Liver (tissue), 7 donors: ENCODE measurements at regions not wholly inside any gene's neighbourhood (a gene's known extent, or its start where the extent isn't known, plus 50 kb on each side); places are given as distances from the start of the nearest gene placed in this dataset.

Experiments
- DNase-seq: peaks from one replicate; pipeline ENCODE4 v3.0.0-alpha.2; 2017; ENCODE audit warnings: low spot score
- H3K27ac ChIP-seq, 2 donors: one replicate each; pipeline ENCODE4 v1.7.0; 2013; ENCODE audit warnings: inconsistent platforms in 2 of 2, low read length in 2 of 2, control low read depth in 1 of 2, low read depth in 1 of 2, mild to moderate bottlenecking in 1 of 2
- H3K27me3 ChIP-seq, 4 donors: one replicate each; pipeline versions ENCODE4 v1.6.1 to v1.7.0; 2013; ENCODE audit warnings: low read length in 3 of 4, inconsistent platforms in 1 of 4, mild to moderate bottlenecking in 1 of 4, moderate library complexity in 1 of 4; ENCODE audit not compliant: control insufficient read depth in 4 of 4, insufficient read depth in 4 of 4
- H3K36me3 ChIP-seq, 4 donors: one replicate each; pipeline versions ENCODE4 v1.6.1 to v1.7.0; 2013; ENCODE audit warnings: low read length in 3 of 4, mild to moderate bottlenecking in 3 of 4, low read depth in 1 of 4, moderate library complexity in 1 of 4; ENCODE audit not compliant: control insufficient read depth in 4 of 4, insufficient read depth in 3 of 4
- H3K4me1 ChIP-seq, 4 donors: one replicate each; pipeline versions ENCODE4 v1.6.1 to v1.7.0; 2013; ENCODE audit warnings: low read length in 3 of 4, mild to moderate bottlenecking in 3 of 4, moderate library complexity in 1 of 4; ENCODE audit not compliant: control insufficient read depth in 4 of 4, insufficient read depth in 4 of 4
- H3K4me3 ChIP-seq, 3 donors: one replicate each; pipeline versions ENCODE4 v1.6.1 to v1.7.0; 2013; ENCODE audit warnings: low read length in 3 of 3, control low read depth in 1 of 3, low read depth in 1 of 3, mild to moderate bottlenecking in 1 of 3
- H3K9ac ChIP-seq, 2 donors: one replicate each; pipeline ENCODE4 v1.7.0; 2013; ENCODE audit warnings: low read length in 2 of 2, mild to moderate bottlenecking in 2 of 2, moderate library complexity in 2 of 2, control low read depth in 1 of 2, low read depth in 1 of 2
- H3K9me3 ChIP-seq, 4 donors: one replicate each; pipeline versions ENCODE4 v1.6.1 to v1.7.0; 2013; ENCODE audit warnings: low read length in 3 of 4; ENCODE audit not compliant: control insufficient read depth in 4 of 4
- ATF3 ChIP-seq: IDR thresholded peaks from 2 replicates; pipeline ENCODE4 v1.6.1; 2016; ENCODE audit warnings: antibody characterized with exemption
- EGR1 ChIP-seq, 2 donors: IDR thresholded peaks; 2 replicates each; pipeline ENCODE4 v1.6.1; 2016 to 2018; ENCODE audit warnings: antibody characterized with exemption in 2 of 2, low read depth in 2 of 2
- FOXA1 ChIP-seq: IDR thresholded peaks from 2 replicates; pipeline ENCODE4 v1.6.1; 2016; ENCODE audit warnings: antibody characterized with exemption
- FOXA2 ChIP-seq: IDR thresholded peaks from 2 replicates; pipeline ENCODE4 v1.6.1; 2016; ENCODE audit warnings: antibody characterized with exemption
- GABPA ChIP-seq, 2 donors: IDR thresholded peaks in 1 of 2; conservative IDR thresholded peaks in 1 of 2; 2 replicates each; pipeline ENCODE4 v1.6.1; 2016; ENCODE audit warnings: antibody characterized with exemption in 2 of 2, mild to moderate bottlenecking in 1 of 2, moderate library complexity in 1 of 2
- HNF4A ChIP-seq, 2 donors: conservative IDR thresholded peaks; 2 replicates each; pipeline ENCODE4 v1.6.1; 2016; ENCODE audit warnings: antibody characterized with exemption in 2 of 2, mild to moderate bottlenecking in 2 of 2
- HNF4G ChIP-seq: IDR thresholded peaks from 2 replicates; pipeline ENCODE4 v1.6.1; 2016; ENCODE audit warnings: antibody characterized with exemption
- JUND ChIP-seq, 2 donors: IDR thresholded peaks; 2 replicates each; pipeline ENCODE4 v1.6.1; 2016; ENCODE audit warnings: antibody characterized with exemption in 2 of 2
- MAX ChIP-seq: IDR thresholded peaks from 2 replicates; pipeline ENCODE4 v1.6.1; 2016; ENCODE audit warnings: antibody characterized with exemption
- NR2F2 ChIP-seq: IDR thresholded peaks from 2 replicates; pipeline ENCODE4 v1.6.1; 2016; ENCODE audit warnings: antibody characterized with exemption
- RAD21 ChIP-seq, 2 donors: IDR thresholded peaks; 2 replicates each; pipeline ENCODE4 v1.6.1; 2016; ENCODE audit warnings: antibody characterized with exemption in 2 of 2, mild to moderate bottlenecking in 2 of 2
- REST ChIP-seq: IDR thresholded peaks from 2 replicates; pipeline ENCODE4 v1.6.1; 2016; ENCODE audit warnings: antibody characterized with exemption, mild to moderate bottlenecking
- RXRA ChIP-seq, 2 donors: IDR thresholded peaks; 2 replicates each; pipeline ENCODE4 v1.6.1; 2017 to 2018; ENCODE audit warnings: antibody characterized with exemption in 2 of 2, mild to moderate bottlenecking in 1 of 2
- SP1 ChIP-seq: IDR thresholded peaks from 2 replicates; pipeline ENCODE4 v1.6.1; 2018; ENCODE audit warnings: antibody characterized with exemption, mild to moderate bottlenecking
- TAF1 ChIP-seq: conservative IDR thresholded peaks from 2 replicates; pipeline ENCODE4 v1.6.1; 2016; ENCODE audit warnings: antibody characterized with exemption, mild to moderate bottlenecking
- YY1 ChIP-seq: IDR thresholded peaks from 2 replicates; pipeline ENCODE4 v1.6.1; 2016; ENCODE audit warnings: antibody characterized with exemption, mild to moderate bottlenecking
- ZBTB33 ChIP-seq: IDR thresholded peaks from 2 replicates; pipeline ENCODE4 v1.6.1; 2016; ENCODE audit warnings: antibody characterized with exemption
- WGBS: extraction: QIAGEN DNeasy Blood & Tissue Kit; methylation state at CpG from one replicate; pipeline ENCODE4 v1.1.7; 2013; 5-methylcytosine and 5-hydroxymethylcytosine counted together
- donor health status: healthy.
- donor health status: healthy.
- donor health status: healthy.
- donor health status: healthy.

- DNase-seq = peak; percentile 30
- WGBS = 90% methylated on average over 12 of the region's 12 CpGs
- no peaks in the 10 kb centered on the region for H3K36me3 ChIP-seq
- H3K27ac ChIP-seq = no peak overlapping the region
- H3K27me3 ChIP-seq = no peaks in the 10 kb centered on the region
- no peak overlapping the region for H3K9ac ChIP-seq
- no peak for TF ChIP-seq RXRA (IDR thresholded peaks at IDR 0.05)
- peaks cover 0 to 4% (median 0%) of the 10 kb centered on the region in 4 donors for H3K4me1 ChIP-seq
- no peak overlapping the region for H3K4me3 ChIP-seq
- H3K9me3 ChIP-seq = no peaks in the 10 kb centered on the region
These were observed 209.6 kb downstream of the ERMARD start for GRCh38 chr6:169960886-169961611.

- WGBS = 94% methylated on average over 10 of the region's 10 CpGs
- DNase-seq = peak; percentile 22
- no peak for TF ChIP-seq HNF4G
- no peak for TF ChIP-seq FOXA2
- TF ChIP-seq MAX = no peak
- no peak for TF ChIP-seq ATF3
- TF ChIP-seq TAF1 = no peak
- no peak for TF ChIP-seq JUND (IDR thresholded peaks at IDR 0.05)
- TF ChIP-seq GABPA (IDR thresholded peaks at IDR 0.05 in 1 of 2, conservative IDR thresholded peaks at IDR 0.05 in 1 of 2) = no peak
These were observed 209.1 kb downstream of the ERMARD start for GRCh38 chr6:169960521-169960885.

GRCh38 chr6:169960003-169960344, 208.6 kb downstream of the ERMARD start:
- H3K27ac ChIP-seq = no peak overlapping the region
- H3K27me3 ChIP-seq = no peaks in the 10 kb centered on the region
- H3K4me3 ChIP-seq = no peak overlapping the region
- DNase-seq = peak; percentile 29
- TF ChIP-seq REST (no peak), FOXA1 (no peak), SP1 (no peak), RAD21 (IDR thresholded peaks at IDR 0.05) (no peak), ATF3 (no peak), JUND (IDR thresholded peaks at IDR 0.05) (no peak), ZBTB33 (no peak), YY1 (no peak), NR2F2 (no peak), MAX (no peak), HNF4A (conservative IDR thresholded peaks at IDR 0.05) (no peak), FOXA2 (no peak), EGR1 (IDR thresholded peaks at IDR 0.05; ENCODE audit: low read depth in 2 of 2) (no peak), HNF4G (no peak)
- no peak overlapping the region for H3K9ac ChIP-seq
- WGBS = 88% methylated on average over 4 of the region's 4 CpGs
- peaks cover 0 to 4% (median 0%) of the 10 kb centered on the region in 4 donors for H3K4me1 ChIP-seq
- no peaks in the 10 kb centered on the region for H3K9me3 ChIP-seq
- no peaks in the 10 kb centered on the region for H3K36me3 ChIP-seq

More at GRCh38 chr6:169960521-169960885, 209.1 kb downstream of the ERMARD start:
- no peaks in the 10 kb centered on the region for H3K27me3 ChIP-seq
- no peaks in the 10 kb centered on the region for H3K36me3 ChIP-seq
- no peaks in the 10 kb centered on the region for H3K9me3 ChIP-seq
- H3K9ac ChIP-seq = no peak overlapping the region
- H3K27ac ChIP-seq = no peak overlapping the region
- no peak overlapping the region for H3K4me3 ChIP-seq
- H3K4me1 ChIP-seq = peaks cover 0 to 4% (median 0%) of the 10 kb centered on the region in 4 donors
